ENCODE measurements at regions not wholly inside any gene's neighbourhood (a gene's known extent, or its start where the extent isn't known, plus 50 kb on each side); places are given as distances from the start of the nearest gene placed in this dataset.

DNA sequence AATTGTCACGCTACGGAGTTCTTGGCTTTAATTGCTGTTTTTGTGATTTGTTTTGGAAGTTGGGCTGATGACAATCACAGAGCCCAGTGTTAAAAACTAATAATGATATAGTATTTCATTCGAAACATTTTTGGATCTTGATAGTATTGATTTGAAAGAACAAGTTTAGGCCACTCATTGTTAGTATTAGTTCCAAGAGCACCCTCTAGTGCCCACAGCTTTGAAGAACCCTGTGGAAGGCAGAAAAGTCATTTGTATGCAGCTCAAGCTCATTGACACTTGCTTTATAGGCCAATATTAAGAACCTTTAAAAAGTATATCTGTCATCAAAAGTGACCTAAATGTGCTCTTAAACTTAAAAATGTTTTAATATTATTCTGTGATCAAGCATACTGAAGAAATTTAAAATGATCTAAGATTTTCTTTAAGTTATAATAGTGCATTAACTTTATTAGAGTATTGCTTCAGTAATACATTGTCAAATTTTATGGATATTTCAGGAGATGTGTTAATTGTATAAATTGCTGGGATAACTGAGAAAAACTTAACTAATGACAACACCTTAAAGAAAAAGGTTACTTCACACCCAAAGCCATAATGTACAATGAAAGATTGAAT is 191.0 kb downstream of the GRB14 start:
- Mint-ChIP-seq H3K4me1 (no peaks in the 10 kb centered on the region), H3K36me3 (no peaks in the 10 kb centered on the region), H3K9me3 (peaks cover 2 to 3% of the 10 kb centered on the region in 2 donors), H3K27me3 (ENCODE audit: low read depth in 2 of 2) (no peaks in the 10 kb centered on the region), H3K4me3 (no peak overlapping the region), H3K27ac (no peak overlapping the region)
- no peak overlapping the region for H3K27ac ChIP-seq (ENCODE audit: low read length)
- no peaks in the 10 kb centered on the region for H3K9me3 ChIP-seq (ENCODE audit: control insufficient read depth, insufficient read depth, low read length)
- intact Hi-C loops (cut with micrococcal nuclease), result no loop called here
- H3K27me3 ChIP-seq (ENCODE audit: control insufficient read depth, insufficient read depth, low read length), result no peaks in the 10 kb centered on the region
- WGBS (ENCODE audit: insufficient coverage), result 81% methylated on average over 3 of the region's 3 CpGs
- no peaks in the 10 kb centered on the region for H3K36me3 ChIP-seq (ENCODE audit: control insufficient read depth, insufficient read depth, low read length)
- ATAC-seq, result no peak
- DNase-seq, result no peak
- H3K4me1 ChIP-seq (ENCODE audit: control insufficient read depth, insufficient read depth, low read length), result no peaks in the 10 kb centered on the region
- TF ChIP-seq, protein P1, sequence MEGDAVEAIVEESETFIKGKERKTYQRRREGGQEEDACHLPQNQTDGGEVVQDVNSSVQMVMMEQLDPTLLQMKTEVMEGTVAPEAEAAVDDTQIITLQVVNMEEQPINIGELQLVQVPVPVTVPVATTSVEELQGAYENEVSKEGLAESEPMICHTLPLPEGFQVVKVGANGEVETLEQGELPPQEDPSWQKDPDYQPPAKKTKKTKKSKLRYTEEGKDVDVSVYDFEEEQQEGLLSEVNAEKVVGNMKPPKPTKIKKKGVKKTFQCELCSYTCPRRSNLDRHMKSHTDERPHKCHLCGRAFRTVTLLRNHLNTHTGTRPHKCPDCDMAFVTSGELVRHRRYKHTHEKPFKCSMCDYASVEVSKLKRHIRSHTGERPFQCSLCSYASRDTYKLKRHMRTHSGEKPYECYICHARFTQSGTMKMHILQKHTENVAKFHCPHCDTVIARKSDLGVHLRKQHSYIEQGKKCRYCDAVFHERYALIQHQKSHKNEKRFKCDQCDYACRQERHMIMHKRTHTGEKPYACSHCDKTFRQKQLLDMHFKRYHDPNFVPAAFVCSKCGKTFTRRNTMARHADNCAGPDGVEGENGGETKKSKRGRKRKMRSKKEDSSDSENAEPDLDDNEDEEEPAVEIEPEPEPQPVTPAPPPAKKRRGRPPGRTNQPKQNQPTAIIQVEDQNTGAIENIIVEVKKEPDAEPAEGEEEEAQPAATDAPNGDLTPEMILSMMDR (IDR thresholded peaks at IDR 0.05), result no peak
- no peak overlapping the region for H3K4me3 ChIP-seq (ENCODE audit: low read length)

- no peak overlapping the region for H3K4me3 ChIP-seq (ENCODE audit: low read length)
- TF ChIP-seq, protein P1 (IDR thresholded peaks at IDR 0.05), result no peak
- H3K27me3 Mint-ChIP-seq (ENCODE audit: low read depth in 2 of 2), result no peaks in the 10 kb centered on the region
- WGBS (ENCODE audit: insufficient coverage), result 67% methylated on average over 1 of the region's 2 CpGs
- H3K27me3 ChIP-seq (ENCODE audit: control insufficient read depth, insufficient read depth, low read length), result no peaks in the 10 kb centered on the region
- no peak overlapping the region for H3K27ac ChIP-seq (ENCODE audit: low read length)
- no peaks in the 10 kb centered on the region for H3K36me3 Mint-ChIP-seq
- H3K4me1 Mint-ChIP-seq, result no peaks in the 10 kb centered on the region
- peaks cover 2 to 7% of the 10 kb centered on the region in 2 donors for H3K9me3 Mint-ChIP-seq
- no peaks in the 10 kb centered on the region for H3K36me3 ChIP-seq (ENCODE audit: control insufficient read depth, insufficient read depth, low read length)
- no peaks in the 10 kb centered on the region for H3K9me3 ChIP-seq (ENCODE audit: control insufficient read depth, insufficient read depth, low read length)
- intact Hi-C loops (cut with micrococcal nuclease), result no loop called here
- H3K4me1 ChIP-seq (ENCODE audit: control insufficient read depth, insufficient read depth, low read length), result no peaks in the 10 kb centered on the region
- H3K4me3 Mint-ChIP-seq, result no peak overlapping the region
- DNase-seq (no peak), ATAC-seq (no peak)
- no peak overlapping the region for H3K27ac Mint-ChIP-seq
Observed at GRCh38 chr2:164429354-164429753, 191.9 kb downstream of the GRB14 start.

DNA sequence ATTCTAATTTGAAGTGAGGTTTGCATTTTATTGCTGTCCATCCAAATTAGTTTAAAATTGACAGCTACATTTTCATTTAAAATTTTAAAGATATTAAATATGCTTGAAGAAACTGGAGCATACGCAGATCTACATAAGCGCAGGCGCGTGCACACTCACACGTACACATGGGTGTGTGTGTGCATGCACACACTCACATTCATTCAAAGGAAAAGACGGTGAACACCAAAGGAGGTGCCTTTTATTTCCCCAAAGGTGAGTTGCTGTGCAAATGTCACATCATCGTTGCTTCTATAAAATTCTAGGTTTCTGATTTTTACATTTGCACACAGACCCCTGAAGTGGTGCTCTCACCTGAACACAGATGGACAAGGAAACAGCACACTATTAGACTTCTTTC is 194.2 kb downstream of the GRB14 start:
- H3K4me3 Mint-ChIP-seq, result no peak overlapping the region
- Histone ChIP-seq H3K36me3 (ENCODE audit: control insufficient read depth, insufficient read depth, low read length) (no peaks in the 10 kb centered on the region), H3K4me3 (ENCODE audit: low read length) (no peak overlapping the region), H3K4me1 (ENCODE audit: control insufficient read depth, insufficient read depth, low read length) (no peaks in the 10 kb centered on the region), H3K27me3 (ENCODE audit: control insufficient read depth, insufficient read depth, low read length) (no peaks in the 10 kb centered on the region), H3K27ac (ENCODE audit: low read length) (no peak overlapping the region), H3K9me3 (ENCODE audit: control insufficient read depth, insufficient read depth, low read length) (no peaks in the 10 kb centered on the region)
- no peaks in the 10 kb centered on the region for H3K4me1 Mint-ChIP-seq
- no peaks in the 10 kb centered on the region for H3K36me3 Mint-ChIP-seq
- no peaks in the 10 kb centered on the region for H3K27me3 Mint-ChIP-seq (ENCODE audit: low read depth in 2 of 2)
- H3K9me3 Mint-ChIP-seq, result peaks cover 2 to 8% of the 10 kb centered on the region in 2 donors
- intact Hi-C loops (cut with micrococcal nuclease), result no loop called here
- ATAC-seq, result no peak
- DNase-seq, result no peak
- no peak overlapping the region for H3K27ac Mint-ChIP-seq
- 95% methylated on average over 7 of the region's 7 CpGs for WGBS (ENCODE audit: insufficient coverage)
- TF ChIP-seq, protein P1 (IDR thresholded peaks at IDR 0.05), result no peak

GRCh38 chr2:164420787-164421186 is 200.5 kb downstream of the GRB14 start:
- 89% methylated on average over 4 of the region's 5 CpGs for WGBS (ENCODE audit: insufficient coverage)
- TF ChIP-seq, protein P1 (IDR thresholded peaks at IDR 0.05), result no peak
- no peaks in the 10 kb centered on the region for H3K4me1 Mint-ChIP-seq
- ATAC-seq (no peak), DNase-seq (no peak)
- H3K9me3 ChIP-seq (ENCODE audit: control insufficient read depth, insufficient read depth, low read length), result no peaks in the 10 kb centered on the region
- no peak overlapping the region for H3K4me3 ChIP-seq (ENCODE audit: low read length)
- intact Hi-C loops (cut with micrococcal nuclease), result no loop called here
- no peaks in the 10 kb centered on the region for H3K4me1 ChIP-seq (ENCODE audit: control insufficient read depth, insufficient read depth, low read length)
- H3K9me3 Mint-ChIP-seq, result peaks cover 5 to 14% of the 10 kb centered on the region in 2 donors
- no peaks in the 10 kb centered on the region for H3K27me3 Mint-ChIP-seq (ENCODE audit: low read depth in 2 of 2)
- no peak overlapping the region for H3K4me3 Mint-ChIP-seq
- H3K27me3 ChIP-seq (ENCODE audit: control insufficient read depth, insufficient read depth, low read length), result no peaks in the 10 kb centered on the region
- H3K27ac Mint-ChIP-seq, result no peak overlapping the region
- H3K36me3 ChIP-seq (ENCODE audit: control insufficient read depth, insufficient read depth, low read length), result no peaks in the 10 kb centered on the region
- no peaks in the 10 kb centered on the region for H3K36me3 Mint-ChIP-seq
- H3K27ac ChIP-seq (ENCODE audit: low read length), result no peak overlapping the region
